Fibroblast of skin of back (primary cell): ENCODE measurements at regions not wholly inside any gene's neighbourhood (a gene's known extent, or its start where the extent isn't known, plus 50 kb on each side); places are given as distances from the start of the nearest gene placed in this dataset.

ENCODE experiments used
- DNase-seq: peaks from one replicate; pipeline ENCODE4 v3.0.0-alpha.2; 2013

- no peak for DNase-seq
Observed at GRCh38 chr6:19632230-19632629, 204.9 kb upstream of the ID4 start.

GRCh38 chr6:19632786-19633185, 204.4 kb upstream of the ID4 start:
- DNase-seq, result no peak

- no peak for DNase-seq
Observed at GRCh38 chr6:19635728-19636127, 201.4 kb upstream of the ID4 start.

- no peak for DNase-seq
Observed at GRCh38 chr6:19637010-19637409, 200.2 kb upstream of the ID4 start.

GRCh38 chr6:19638931-19639330, 198.2 kb upstream of the ID4 start:
- DNase-seq, result no peak

GRCh38 chr6:19643287-19643686, 193.9 kb upstream of the ID4 start:
- no peak for DNase-seq

GRCh38 chr6:19643713-19644112, 193.5 kb upstream of the ID4 start:
- DNase-seq, result no peak

GRCh38 chr6:19655744-19656143, 181.4 kb upstream of the ID4 start:
- no peak for DNase-seq

- no peak for DNase-seq
Observed at GRCh38 chr6:19660123-19660910, 176.9 kb upstream of the ID4 start.

- DNase-seq, result no peak
Observed at GRCh38 chr6:19662911-19663310, 174.3 kb upstream of the ID4 start.

- no peak for DNase-seq
Observed at GRCh38 chr6:19663479-19663878, 173.7 kb upstream of the ID4 start.

GRCh38 chr6:19664050-19664449, 173.1 kb upstream of the ID4 start:
- no peak for DNase-seq

- no peak for DNase-seq
Observed at GRCh38 chr6:19664878-19665612, 172.1 kb upstream of the ID4 start.

GRCh38 chr6:19665613-19665909, 171.6 kb upstream of the ID4 start:
- DNase-seq, result no peak

GRCh38 chr6:19668710-19669109, 168.5 kb upstream of the ID4 start:
- DNase-seq, result peak; percentile 76

GRCh38 chr6:19669206-19669605, 168.0 kb upstream of the ID4 start:
- DNase-seq, result peak; percentile 74

GRCh38 chr6:19682859-19683258, 154.3 kb upstream of the ID4 start:
- DNase-seq, result no peak

GRCh38 chr6:19690325-19691075, 146.7 kb upstream of the ID4 start:
- DNase-seq, result no peak

- DNase-seq, result peak; percentile 42
Observed at GRCh38 chr6:19691465-19692167, 145.6 kb upstream of the ID4 start.

GRCh38 chr6:19692506-19693298, 144.5 kb upstream of the ID4 start:
- peak; percentile 14 for DNase-seq

- DNase-seq, result no peak
Observed at GRCh38 chr6:19694697-19695096, 142.5 kb upstream of the ID4 start.

GRCh38 chr6:19697744-19698290, 139.4 kb upstream of the ID4 start:
- DNase-seq, result peak; percentile 90
